Endothelial cell (in vitro differentiated cells): ENCODE measurements at regions not wholly inside any gene's neighbourhood (a gene's known extent, or its start where the extent isn't known, plus 50 kb on each side); places are given as distances from the start of the nearest gene placed in this dataset.

Experiments used
- DNase-seq: peaks from one replicate; pipeline ENCODE4 v3.0.0; 2021; ENCODE audit warnings: low spot score
- H3K27ac Mint-ChIP-seq: one replicate; pipeline ENCODE4 v1.8.0; 2021; ENCODE audit warnings: mixed read lengths, inconsistent platforms; ENCODE audit not compliant: unreplicated experiment
- H3K27me3 Mint-ChIP-seq: one replicate; pipeline ENCODE4 v1.8.0; 2021; ENCODE audit warnings: mild to moderate bottlenecking, moderate library complexity, mixed read lengths, inconsistent platforms; ENCODE audit not compliant: unreplicated experiment
- H3K36me3 Mint-ChIP-seq: one replicate; pipeline ENCODE4 v1.8.0; 2021; ENCODE audit warnings: mild to moderate bottlenecking, low read depth, mixed read lengths, inconsistent platforms; ENCODE audit not compliant: unreplicated experiment
- H3K4me1 Mint-ChIP-seq: one replicate; pipeline ENCODE4 v1.8.0; 2021; ENCODE audit warnings: mild to moderate bottlenecking, mixed read lengths, inconsistent platforms; ENCODE audit not compliant: unreplicated experiment
- H3K4me3 Mint-ChIP-seq: one replicate; pipeline ENCODE4 v1.8.0; 2021; ENCODE audit warnings: mild to moderate bottlenecking, mixed read lengths, inconsistent platforms; ENCODE audit not compliant: unreplicated experiment
- H3K9me3 Mint-ChIP-seq: one replicate; pipeline ENCODE4 v1.8.0; 2021; ENCODE audit warnings: mixed read lengths, inconsistent platforms; ENCODE audit not compliant: unreplicated experiment
- TF ChIP-seq, protein P1 (sequence below): fragments of 200-600 bp; sonication (generic); IDR thresholded peaks from one replicate; pipeline ENCODE4 v1.5.0; 2021; ENCODE audit warnings: antibody characterized with exemption; ENCODE audit not compliant: unreplicated experiment

DNA sequence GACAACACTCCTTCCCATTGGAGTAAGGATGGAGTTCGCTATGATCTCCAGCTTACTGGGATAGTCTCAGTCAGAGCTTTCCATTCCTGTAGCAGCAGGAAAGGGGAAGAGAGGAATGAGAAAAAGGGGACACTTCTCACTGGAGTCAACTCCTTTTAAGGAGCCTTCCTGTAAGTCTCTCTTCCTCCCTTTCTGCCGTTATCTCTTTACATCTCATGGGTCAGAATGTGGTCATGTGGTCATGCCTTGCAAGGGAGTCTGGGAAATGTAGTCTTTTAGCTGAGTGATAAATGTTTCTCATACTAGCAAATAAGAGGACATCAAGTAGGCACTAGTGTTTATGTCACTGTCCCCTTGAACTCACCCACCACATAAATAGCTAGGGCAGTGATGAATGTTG, 227.3 kb downstream of the HAPSTR1 start:
- DNase-seq = no peak
- Mint-ChIP-seq H3K36me3 (no peaks in the 10 kb centered on the region), H3K4me1 (peaks cover 3% of the 10 kb centered on the region), H3K4me3 (no peak overlapping the region), H3K27ac (no peak overlapping the region), H3K27me3 (no peaks in the 10 kb centered on the region), H3K9me3 (no peaks in the 10 kb centered on the region)
- TF ChIP-seq, protein P1, sequence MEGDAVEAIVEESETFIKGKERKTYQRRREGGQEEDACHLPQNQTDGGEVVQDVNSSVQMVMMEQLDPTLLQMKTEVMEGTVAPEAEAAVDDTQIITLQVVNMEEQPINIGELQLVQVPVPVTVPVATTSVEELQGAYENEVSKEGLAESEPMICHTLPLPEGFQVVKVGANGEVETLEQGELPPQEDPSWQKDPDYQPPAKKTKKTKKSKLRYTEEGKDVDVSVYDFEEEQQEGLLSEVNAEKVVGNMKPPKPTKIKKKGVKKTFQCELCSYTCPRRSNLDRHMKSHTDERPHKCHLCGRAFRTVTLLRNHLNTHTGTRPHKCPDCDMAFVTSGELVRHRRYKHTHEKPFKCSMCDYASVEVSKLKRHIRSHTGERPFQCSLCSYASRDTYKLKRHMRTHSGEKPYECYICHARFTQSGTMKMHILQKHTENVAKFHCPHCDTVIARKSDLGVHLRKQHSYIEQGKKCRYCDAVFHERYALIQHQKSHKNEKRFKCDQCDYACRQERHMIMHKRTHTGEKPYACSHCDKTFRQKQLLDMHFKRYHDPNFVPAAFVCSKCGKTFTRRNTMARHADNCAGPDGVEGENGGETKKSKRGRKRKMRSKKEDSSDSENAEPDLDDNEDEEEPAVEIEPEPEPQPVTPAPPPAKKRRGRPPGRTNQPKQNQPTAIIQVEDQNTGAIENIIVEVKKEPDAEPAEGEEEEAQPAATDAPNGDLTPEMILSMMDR = no peak

DNA sequence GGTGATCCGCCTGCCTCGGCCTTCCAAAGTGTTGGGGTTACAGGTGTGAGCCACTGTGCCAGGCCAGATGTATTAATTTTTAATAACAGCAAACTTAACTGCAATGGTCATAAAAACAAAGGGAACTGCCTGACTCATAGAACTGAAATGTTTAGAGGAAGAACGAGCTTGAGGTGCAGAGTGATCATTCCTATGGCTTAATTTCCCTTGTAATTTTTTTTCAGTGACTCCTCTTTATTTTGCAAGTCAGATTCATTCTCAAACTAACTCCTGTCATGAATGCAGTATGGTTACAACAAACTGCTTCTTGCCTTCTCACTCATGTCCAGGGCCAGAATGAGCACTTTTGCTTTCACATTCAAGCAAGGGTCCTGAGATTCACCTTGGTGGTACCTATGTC, 231.3 kb downstream of the HAPSTR1 start:
- no peak overlapping the region for H3K4me3 Mint-ChIP-seq

DNA sequence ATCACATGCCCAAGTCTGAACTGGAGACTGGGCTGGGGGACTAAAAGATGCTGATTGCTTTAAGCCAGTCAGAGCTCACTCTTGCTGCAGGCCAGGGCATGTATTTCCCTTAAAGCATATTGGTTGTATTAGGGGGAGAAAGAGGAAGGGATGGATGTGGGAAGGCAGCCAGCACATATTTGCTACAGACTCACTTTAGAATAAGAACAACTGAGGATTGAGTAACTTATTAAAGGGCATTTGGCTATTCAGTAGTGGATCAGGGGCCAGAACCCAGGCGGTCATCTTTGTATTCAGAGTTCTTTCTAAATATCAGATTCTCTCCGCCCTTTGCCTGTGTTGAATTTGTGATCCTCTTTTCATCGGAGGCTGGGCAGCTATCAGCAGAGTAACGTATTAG, 231.7 kb downstream of the HAPSTR1 start:
- Mint-ChIP-seq H3K27me3 (no peaks in the 10 kb centered on the region), H3K9me3 (no peaks in the 10 kb centered on the region), H3K4me1 (peaks cover 3% of the 10 kb centered on the region), H3K27ac (no peak overlapping the region), H3K36me3 (no peaks in the 10 kb centered on the region), H3K4me3 (no peak overlapping the region)
- DNase-seq = no peak
- TF ChIP-seq, protein P1 = no peak

More for the DNA sequence above, 231.3 kb downstream of the HAPSTR1 start:
- Mint-ChIP-seq H3K27ac (no peak overlapping the region), H3K4me1 (peaks cover 3% of the 10 kb centered on the region), H3K9me3 (no peaks in the 10 kb centered on the region), H3K27me3 (no peaks in the 10 kb centered on the region), H3K36me3 (no peaks in the 10 kb centered on the region)
- TF ChIP-seq, protein P1 = no peak
- no peak for DNase-seq

DNA sequence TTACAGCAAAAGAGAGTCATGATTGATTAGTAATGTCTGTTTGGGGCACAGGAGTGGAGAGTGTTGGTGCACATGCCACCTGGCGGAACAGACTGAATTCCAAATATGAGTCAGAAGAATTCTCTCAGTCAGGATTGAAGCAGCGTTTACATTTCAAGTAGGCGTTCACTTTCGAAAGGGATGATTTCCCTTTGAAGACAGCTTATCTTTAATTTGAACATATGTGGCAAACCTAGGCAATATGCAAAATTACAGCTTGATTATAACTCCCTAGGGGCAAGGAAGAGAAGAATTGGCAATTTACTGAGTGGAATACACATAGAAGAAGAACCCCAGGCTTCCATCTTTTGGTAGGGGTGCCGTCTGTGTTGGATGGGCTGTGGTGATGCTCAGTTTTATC, 235.8 kb downstream of the HAPSTR1 start:
- H3K4me3 Mint-ChIP-seq = no peak overlapping the region
- H3K4me1 Mint-ChIP-seq = peaks cover under 1% of the 10 kb centered on the region
- no peak overlapping the region for H3K27ac Mint-ChIP-seq
- TF ChIP-seq, protein P1 = no peak
- DNase-seq = no peak
- no peaks in the 10 kb centered on the region for H3K9me3 Mint-ChIP-seq
- H3K36me3 Mint-ChIP-seq = no peaks in the 10 kb centered on the region
- no peaks in the 10 kb centered on the region for H3K27me3 Mint-ChIP-seq

DNA sequence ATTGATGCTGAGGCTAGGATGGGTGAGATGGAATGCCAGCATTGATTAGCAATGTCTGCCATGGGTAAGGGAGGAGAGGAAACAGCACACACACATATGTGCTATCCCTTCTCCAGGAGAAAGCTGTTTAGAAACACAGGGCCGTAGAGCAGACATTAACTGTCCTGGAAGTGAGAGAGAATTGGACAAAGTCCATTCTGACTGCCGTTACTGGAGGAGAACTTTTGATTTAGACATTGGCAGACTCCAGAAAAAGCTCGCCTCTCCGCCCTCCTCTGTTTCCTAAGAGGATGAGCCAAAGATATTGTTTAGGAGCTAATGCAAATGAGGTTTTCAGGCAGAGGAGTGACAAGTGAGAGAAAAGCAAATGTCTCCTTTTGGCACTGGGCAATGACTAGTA, 237.0 kb downstream of the HAPSTR1 start:
- H3K36me3 Mint-ChIP-seq = no peaks in the 10 kb centered on the region
- no peaks in the 10 kb centered on the region for H3K27me3 Mint-ChIP-seq
- H3K4me3 Mint-ChIP-seq = no peak overlapping the region
- DNase-seq = no peak
- H3K4me1 Mint-ChIP-seq = no peaks in the 10 kb centered on the region
- TF ChIP-seq, protein P1 = no peak
- H3K27ac Mint-ChIP-seq = no peak overlapping the region
- H3K9me3 Mint-ChIP-seq = no peaks in the 10 kb centered on the region
